GM18499 (cell line): ENCODE measurements at regions not wholly inside any gene's neighbourhood (a gene's known extent, or its start where the extent isn't known, plus 50 kb on each side); places are given as distances from the start of the nearest gene placed in this dataset.

Source experiments
- ATAC-seq: cut with Tn5 transposase; IDR thresholded peaks from one replicate; pipeline ENCODE4 v1.9.1; 2021; ENCODE audit warnings: moderate number of reproducible peaks; ENCODE audit not compliant: insufficient read depth, unreplicated experiment

GRCh38 chr7:79735012-79735411 lies 281.5 kb upstream of the MAGI2 start:
- ATAC-seq: no peak

- ATAC-seq: no peak
Measured at GRCh38 chr7:79734181-79734580, 280.7 kb upstream of the MAGI2 start.

DNA sequence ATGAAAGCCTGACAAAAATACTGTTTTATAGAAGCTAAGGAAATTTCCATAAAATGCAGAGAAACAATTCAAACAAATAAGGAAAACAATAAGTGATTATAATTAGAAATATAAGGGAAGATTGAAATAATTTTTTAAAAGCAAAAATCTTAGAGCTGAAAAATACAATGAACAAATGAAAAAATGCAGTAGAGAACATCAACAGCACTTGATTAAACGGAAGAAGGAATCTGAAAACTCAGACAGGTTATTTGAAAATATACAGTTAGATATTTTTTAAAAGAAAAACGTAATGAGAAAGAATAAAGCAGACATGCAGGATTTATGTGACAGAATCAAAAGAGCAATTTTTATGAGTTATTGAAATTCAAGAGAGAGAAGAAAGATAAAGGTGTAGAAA lies 279.1 kb upstream of the MAGI2 start:
- no peak for ATAC-seq

DNA sequence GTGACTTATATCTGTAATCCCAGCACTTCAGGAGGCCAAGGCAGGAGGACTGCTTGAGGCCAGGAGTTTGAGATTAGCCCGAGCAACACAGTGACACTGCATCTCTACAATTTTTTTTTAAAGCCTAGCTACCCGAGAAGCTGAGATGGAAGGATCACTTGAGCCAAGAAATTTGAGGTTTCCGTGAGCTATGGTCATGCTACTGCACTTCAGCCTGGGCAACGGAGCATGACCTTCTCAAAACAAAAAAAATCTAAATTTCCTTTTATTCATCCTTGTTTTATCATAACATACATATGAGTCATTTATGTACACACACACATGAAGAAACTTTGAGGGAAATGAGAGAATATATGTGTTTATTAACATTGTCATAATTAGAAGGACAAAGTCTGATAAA lies 277.5 kb upstream of the MAGI2 start:
- ATAC-seq: no peak

DNA sequence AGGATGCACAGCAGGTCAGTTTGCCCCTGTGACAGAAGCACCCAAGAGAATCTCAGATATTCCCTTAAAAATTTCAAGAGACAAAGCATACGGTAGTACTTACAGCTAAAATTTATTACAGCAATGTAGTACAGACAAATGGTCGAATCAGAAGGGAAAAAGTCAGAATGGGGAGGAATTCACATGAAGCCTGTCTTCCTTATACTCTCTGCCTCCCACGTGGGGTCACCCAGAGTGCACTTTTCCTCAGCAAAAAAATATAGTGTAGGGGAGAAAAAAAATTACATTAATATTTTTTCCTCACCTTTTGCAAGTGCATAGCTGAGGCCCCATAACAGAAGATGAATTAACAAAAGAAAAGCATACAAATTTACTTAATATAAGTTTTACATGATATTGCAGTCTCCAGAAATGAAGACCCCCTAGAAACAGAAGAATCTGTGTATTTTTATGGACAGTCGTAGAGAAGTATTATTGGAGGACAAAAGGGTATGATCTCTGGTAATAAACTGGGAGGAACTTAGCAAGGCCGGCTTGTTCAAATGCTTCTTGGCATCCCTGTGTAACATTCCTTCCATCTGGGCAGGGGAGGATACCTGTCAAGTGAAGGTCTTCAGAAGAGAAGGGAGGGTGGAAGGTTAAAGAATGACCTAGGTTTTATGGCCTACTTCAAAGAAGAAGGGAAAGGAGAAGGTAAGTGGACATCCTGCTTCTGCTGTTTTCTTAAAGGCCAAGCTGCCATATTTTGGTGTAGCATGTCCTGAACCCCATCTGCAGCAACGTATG lies 270.6 kb upstream of the MAGI2 start:
- no peak for ATAC-seq

DNA sequence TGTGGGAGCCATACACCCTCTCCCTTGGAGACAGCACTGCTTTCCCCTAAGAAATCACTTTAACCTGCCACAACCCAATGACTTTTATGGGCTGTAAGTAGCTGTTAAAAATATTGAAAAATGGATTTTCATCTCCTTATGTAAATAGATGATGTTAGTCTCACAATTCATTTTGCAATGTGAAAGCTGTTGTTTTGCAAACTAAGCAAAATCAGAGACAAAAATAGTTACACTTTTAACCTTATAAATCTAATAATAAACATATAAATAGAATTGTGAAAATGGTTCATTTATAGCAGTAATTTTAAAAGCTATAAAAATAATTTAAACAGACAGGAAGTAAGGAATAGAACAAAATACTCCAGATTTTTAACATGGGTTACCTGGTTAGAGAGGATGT lies 268.8 kb upstream of the MAGI2 start:
- ATAC-seq: no peak

DNA sequence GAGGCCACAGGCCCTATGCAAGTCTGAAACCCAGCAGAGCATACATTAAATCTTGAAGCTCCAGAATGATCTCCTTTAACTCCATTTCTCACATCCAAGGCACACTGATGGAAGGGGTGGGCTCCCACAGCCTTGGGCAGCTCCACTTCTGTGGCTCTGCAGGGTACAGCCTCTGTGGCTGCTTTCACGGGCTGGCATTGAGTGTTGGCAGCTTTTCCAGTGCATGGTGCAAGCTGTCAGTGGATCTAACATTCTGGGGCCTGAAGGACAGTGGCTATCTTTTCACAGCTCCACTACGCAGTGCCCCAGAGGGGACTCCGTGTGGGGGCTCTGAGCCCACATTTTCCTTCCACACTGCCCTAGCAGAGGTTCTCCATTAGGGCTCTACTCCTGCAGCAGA lies 265.7 kb upstream of the MAGI2 start:
- ATAC-seq: no peak

- no peak for ATAC-seq
Measured at GRCh38 chr7:79716329-79716728, 262.9 kb upstream of the MAGI2 start.

DNA sequence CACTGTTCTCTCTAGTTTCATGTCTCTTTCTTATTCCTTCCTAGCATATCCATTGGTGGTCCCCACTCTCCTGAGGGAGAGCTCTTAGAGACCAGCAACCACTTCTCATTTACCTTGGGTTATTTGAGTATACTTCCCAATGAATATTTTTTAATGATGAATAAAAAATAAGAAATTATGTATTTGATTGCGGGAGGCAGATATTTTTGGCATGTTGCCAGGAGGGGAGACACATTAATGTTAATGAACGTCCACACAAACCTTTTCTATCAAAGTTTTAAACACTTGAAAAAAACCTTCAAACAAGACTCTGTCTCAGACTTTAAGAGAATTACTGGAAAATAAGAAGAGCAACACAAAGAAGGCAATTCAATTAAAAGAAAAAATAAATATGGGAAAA lies 260.6 kb upstream of the MAGI2 start:
- ATAC-seq: no peak

DNA sequence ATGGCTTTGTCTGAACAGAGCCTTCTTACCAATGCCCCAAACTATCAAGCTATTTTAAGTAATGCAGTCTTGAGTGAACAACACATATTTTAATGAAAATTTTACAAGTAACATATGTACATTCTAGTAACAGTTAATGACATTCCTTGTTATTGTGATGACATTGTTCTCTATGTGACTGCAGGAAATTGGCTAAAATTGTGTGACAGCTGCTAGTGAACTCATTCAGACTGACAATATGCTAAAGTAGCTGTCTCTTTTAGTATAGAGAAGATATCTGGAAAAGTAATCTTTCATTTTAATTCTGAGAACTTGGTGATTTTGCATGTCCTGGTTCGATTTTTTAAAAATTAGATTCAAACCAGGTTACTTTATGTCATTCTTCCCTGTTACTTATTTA lies 259.8 kb upstream of the MAGI2 start:
- ATAC-seq: no peak

DNA sequence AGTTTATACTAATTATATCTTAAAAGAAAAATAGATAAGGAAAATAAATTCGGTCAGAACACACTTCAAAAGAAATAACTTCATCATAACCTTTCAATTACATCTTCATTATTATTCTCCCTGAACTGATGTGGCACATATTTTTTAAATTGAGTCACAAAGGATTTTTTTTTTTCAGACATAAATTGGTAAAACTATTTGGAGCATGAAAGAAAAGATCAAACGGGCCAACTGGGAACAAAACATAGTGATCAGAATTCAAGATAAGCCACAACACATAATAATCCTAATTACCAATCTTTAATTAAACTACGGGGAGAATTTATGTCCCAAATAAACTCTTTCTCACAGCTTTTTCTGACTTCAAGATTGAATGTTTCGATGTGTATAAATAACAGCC lies 258.2 kb upstream of the MAGI2 start:
- ATAC-seq: no peak

DNA sequence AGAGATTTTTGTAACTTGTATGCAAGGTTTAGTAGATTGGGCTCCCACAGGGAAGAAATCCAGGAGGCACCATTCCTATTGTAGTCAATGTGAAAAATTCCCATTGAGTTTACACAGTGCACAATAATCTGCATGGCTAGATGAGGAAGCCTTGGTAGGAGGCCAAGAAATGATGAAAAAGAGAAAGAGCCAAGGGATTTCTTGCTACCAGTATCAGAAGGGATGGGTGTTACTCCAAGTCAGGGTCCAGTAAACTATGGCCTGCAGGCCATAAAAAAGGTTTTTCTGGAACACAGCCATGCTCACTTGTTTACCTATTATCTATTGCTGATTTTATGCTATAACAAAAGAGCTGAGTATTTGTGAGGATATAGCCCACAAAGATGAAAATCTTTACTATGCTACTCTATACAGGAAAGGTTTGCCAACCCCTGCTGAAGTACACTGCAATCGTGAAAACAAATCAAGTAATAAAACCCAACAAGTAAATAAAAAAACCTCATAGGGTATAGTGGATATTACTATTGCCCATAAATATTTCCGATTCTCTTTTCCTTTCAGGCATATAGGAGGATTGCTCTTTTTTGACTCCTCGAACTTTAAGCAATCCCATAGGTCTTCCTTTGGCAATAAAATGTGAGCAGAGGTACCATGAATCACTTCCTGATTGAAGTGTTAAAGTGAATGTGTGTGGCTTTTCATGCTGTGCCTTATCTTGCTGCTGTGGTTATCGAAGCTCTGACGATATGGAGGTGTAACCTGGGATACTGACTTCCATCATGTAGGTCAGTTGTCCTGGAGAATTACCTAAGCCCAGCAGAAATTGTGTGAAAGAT lies 256.3 kb upstream of the MAGI2 start:
- ATAC-seq: no peak

- no peak for ATAC-seq
Measured at GRCh38 chr7:79702116-79702515, 248.6 kb upstream of the MAGI2 start.

DNA sequence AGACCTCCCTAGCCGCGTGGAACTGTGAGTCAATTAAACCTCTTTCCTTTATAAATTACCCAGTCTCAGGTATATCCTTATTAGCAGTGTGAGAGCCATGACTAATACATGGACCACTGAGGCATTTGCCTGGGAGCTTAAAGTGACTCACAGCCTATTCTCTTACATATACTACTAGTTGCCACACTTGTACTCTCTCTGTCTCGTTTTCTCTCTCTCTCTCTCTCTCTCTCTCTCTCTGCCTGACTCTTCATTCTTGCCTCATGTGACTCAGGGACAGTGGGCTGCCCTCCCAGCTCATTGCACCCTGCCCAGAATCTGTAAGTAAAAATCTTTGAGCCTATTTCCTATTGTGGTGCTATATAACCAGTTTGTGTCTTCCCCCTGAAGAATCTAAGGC lies 238.5 kb upstream of the MAGI2 start:
- no peak for ATAC-seq

- ATAC-seq: no peak
Measured at GRCh38 chr7:79691074-79691473, 237.6 kb upstream of the MAGI2 start.

- no peak for ATAC-seq
Measured at GRCh38 chr7:79684384-79684783, 230.9 kb upstream of the MAGI2 start.

- ATAC-seq: no peak
Measured at GRCh38 chr7:79683916-79684315, 230.4 kb upstream of the MAGI2 start.

GRCh38 chr7:79683185-79683890 lies 229.9 kb upstream of the MAGI2 start:
- no peak for ATAC-seq

- no peak for ATAC-seq
Measured at GRCh38 chr7:79681454-79681853, 228.0 kb upstream of the MAGI2 start.

DNA sequence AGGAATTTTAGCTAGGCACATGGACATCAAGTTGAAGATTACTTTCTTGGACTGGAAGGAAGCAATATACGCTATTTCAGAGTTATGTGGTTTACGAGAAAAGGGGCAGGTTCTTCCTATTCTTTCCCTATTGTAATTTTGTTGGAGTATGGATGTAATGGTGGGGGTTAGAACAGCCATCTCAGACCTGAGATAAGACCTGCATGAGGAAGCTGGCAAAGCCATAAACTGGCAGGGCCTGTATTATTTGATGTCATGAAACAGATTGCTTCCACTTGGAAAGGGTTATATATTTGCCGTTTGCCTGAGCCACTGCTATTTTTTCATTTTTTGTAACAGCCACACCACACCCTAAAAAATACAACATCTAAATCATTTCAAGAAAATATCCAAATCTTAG lies 220.5 kb upstream of the MAGI2 start:
- ATAC-seq: no peak

- no peak for ATAC-seq
Measured at GRCh38 chr7:79673421-79673820, 220.0 kb upstream of the MAGI2 start.
